H9 (cell line): ENCODE measurements at regions not wholly inside any gene's neighbourhood (a gene's known extent, or its start where the extent isn't known, plus 50 kb on each side); places are given as distances from the start of the nearest gene placed in this dataset.

ENCODE experiments used
- DNase-seq: peaks from one replicate; pipeline ENCODE4 v3.0.0-alpha.2; 2017
- H2AFZ ChIP-seq: one replicate; pipeline ENCODE4 v1.6.1; 2013; ENCODE audit warnings: mild to moderate bottlenecking, low read length, control low read depth, moderate library complexity
- H2AK5ac ChIP-seq: 2 replicates; pipeline ENCODE4 v1.6.1; 2013; ENCODE audit warnings: low read length, control low read depth, mixed read lengths; ENCODE audit not compliant: insufficient read length
- H2BK120ac ChIP-seq: one replicate; pipeline ENCODE4 v1.6.1; 2013; ENCODE audit warnings: low read depth, mild to moderate bottlenecking, low read length, control low read depth, inconsistent platforms; ENCODE audit not compliant: poor library complexity, severe bottlenecking
- H2BK12ac ChIP-seq: 2 replicates; pipeline ENCODE4 v1.6.1; 2013; ENCODE audit warnings: low read length, control low read depth, mixed read lengths, low read depth; ENCODE audit not compliant: insufficient read length
- H2BK15ac ChIP-seq: 2 replicates; pipeline ENCODE4 v1.6.1; 2013; ENCODE audit warnings: low read depth, low read length, control low read depth
- H2BK20ac ChIP-seq: one replicate; pipeline ENCODE4 v1.6.1; 2013; ENCODE audit warnings: low read depth, mild to moderate bottlenecking, low read length, control low read depth, inconsistent platforms; ENCODE audit not compliant: poor library complexity, severe bottlenecking
- H2BK5ac ChIP-seq: 2 replicates; pipeline ENCODE4 v1.6.1; 2013; ENCODE audit warnings: low read length, control low read depth, mixed read lengths; ENCODE audit not compliant: insufficient read length
- H3K14ac ChIP-seq: 2 replicates; pipeline ENCODE4 v1.6.1; 2013; ENCODE audit warnings: low read length, control low read depth; ENCODE audit not compliant: insufficient read depth
- H3K18ac ChIP-seq: 2 replicates; pipeline ENCODE4 v1.6.1; 2013; ENCODE audit warnings: low read depth, mild to moderate bottlenecking, mixed read lengths, low read length, control low read depth; ENCODE audit not compliant: insufficient read length
- H3K23ac ChIP-seq: 2 replicates; pipeline ENCODE4 v1.6.1; 2013; ENCODE audit warnings: low read length, control low read depth, mixed read lengths, low read depth; ENCODE audit not compliant: insufficient read length
- H3K23me2 ChIP-seq: 2 replicates; pipeline ENCODE4 v1.6.1; 2013; ENCODE audit warnings: low read depth, mild to moderate bottlenecking, mixed read lengths, low read length, control low read depth; ENCODE audit not compliant: insufficient read length, poor library complexity, severe bottlenecking
- H3K27ac ChIP-seq: 2 replicates; pipeline ENCODE4 v1.5.1; 2013; ENCODE audit warnings: low read length, control low read depth, mixed read lengths, low read depth; ENCODE audit not compliant: insufficient read length
- H3K27me3 ChIP-seq: 2 replicates; pipeline ENCODE4 v1.6.1; 2013; ENCODE audit warnings: low read length, control low read depth, inconsistent platforms; ENCODE audit not compliant: insufficient read depth
- H3K4ac ChIP-seq: 2 replicates; pipeline ENCODE4 v1.6.1; 2013; ENCODE audit warnings: low read depth, mild to moderate bottlenecking, control low read depth, inconsistent platforms, low read length, moderate library complexity
- H3K4me1 ChIP-seq: 2 replicates; pipeline ENCODE4 v1.6.1; 2013; ENCODE audit warnings: low read length, control low read depth, inconsistent platforms; ENCODE audit not compliant: insufficient read depth
- H3K4me2 ChIP-seq: 2 replicates; pipeline ENCODE4 v1.6.1; 2013; ENCODE audit warnings: low read length, control low read depth, mixed read lengths; ENCODE audit not compliant: insufficient read length, insufficient read depth
- H3K56ac ChIP-seq: 2 replicates; pipeline ENCODE4 v1.6.1; 2013; ENCODE audit warnings: low read depth, mild to moderate bottlenecking, mixed read lengths, low read length, control low read depth; ENCODE audit not compliant: insufficient read length
- H3K79me1 ChIP-seq: 2 replicates; pipeline ENCODE4 v1.6.1; 2013; ENCODE audit warnings: low read depth, mild to moderate bottlenecking, moderate library complexity, low read length, control low read depth, inconsistent platforms; ENCODE audit not compliant: insufficient read depth, poor library complexity, severe bottlenecking
- H3K79me2 ChIP-seq: 2 replicates; pipeline ENCODE4 v1.6.1; 2013; ENCODE audit warnings: low read length, control low read depth, inconsistent platforms; ENCODE audit not compliant: insufficient read depth
- H3K9ac ChIP-seq: 2 replicates; pipeline ENCODE4 v1.6.1; 2013; ENCODE audit warnings: low read length, control low read depth, mixed read lengths; ENCODE audit not compliant: insufficient read length; ENCODE audit errors: extremely low read depth
- H3K9me3 ChIP-seq: one replicate; pipeline ENCODE4 v1.6.1; 2013; ENCODE audit warnings: low read depth, low read length, inconsistent platforms; ENCODE audit not compliant: control insufficient read depth
- H3T11ph ChIP-seq: one replicate; pipeline ENCODE4 v1.6.1; 2013; ENCODE audit warnings: mild to moderate bottlenecking, low read length, control low read depth, inconsistent platforms
- H4K20me1 ChIP-seq: one replicate; pipeline ENCODE4 v1.6.1; 2013; ENCODE audit not compliant: control insufficient read depth, insufficient read length, insufficient read depth
- H4K5ac ChIP-seq: 2 replicates; pipeline ENCODE4 v1.6.1; 2013; ENCODE audit warnings: low read depth, mild to moderate bottlenecking, mixed read lengths, low read length, control low read depth; ENCODE audit not compliant: insufficient read length
- H4K8ac ChIP-seq: replicated peaks from 2 replicates; pipeline ENCODE4 v1.6.1; 2013; ENCODE audit warnings: low read length, control low read depth, mixed read lengths, low read depth; ENCODE audit not compliant: insufficient read length
- H4K91ac ChIP-seq: 2 replicates; pipeline ENCODE4 v1.6.1; 2013; ENCODE audit warnings: low read depth, mild to moderate bottlenecking, moderate library complexity, mixed read lengths, low read length, control low read depth; ENCODE audit not compliant: insufficient read length
- H3K27ac Mint-ChIP-seq, 3 experiments: 2 replicates in 2 of 3; 3 replicates in 1 of 3; pipeline ENCODE4 v1.8.0; 2020 to 2021; ENCODE audit warnings: mixed read lengths in 3 of 3, mild to moderate bottlenecking in 1 of 3, moderate library complexity in 1 of 3
- H3K27me3 Mint-ChIP-seq: 2 replicates; pipeline ENCODE4 v1.8.0; 2021; ENCODE audit warnings: low read depth, mild to moderate bottlenecking, moderate library complexity, mixed read lengths
- H3K36me3 Mint-ChIP-seq, 3 experiments: 2 replicates in 2 of 3; 3 replicates in 1 of 3; pipeline ENCODE4 v1.8.0; 2020 to 2021; ENCODE audit warnings: low read depth in 3 of 3, mixed read lengths in 3 of 3; ENCODE audit not compliant: insufficient read depth in 1 of 3
- H3K4me1 Mint-ChIP-seq, 2 experiments: 2 replicates each; pipeline ENCODE4 v1.8.0; 2020; ENCODE audit warnings: mixed read lengths in 2 of 2
- H3K4me3 Mint-ChIP-seq, 2 experiments: 2 replicates in 1 of 2; 3 replicates in 1 of 2; pipeline ENCODE4 v1.8.0; 2020 to 2021; ENCODE audit warnings: mild to moderate bottlenecking in 2 of 2, mixed read lengths in 2 of 2, moderate library complexity in 1 of 2
- H3K9me3 Mint-ChIP-seq, 2 experiments: 2 replicates in 1 of 2; 3 replicates in 1 of 2; pipeline ENCODE4 v1.8.0; 2020; ENCODE audit warnings: mild to moderate bottlenecking in 2 of 2, mixed read lengths in 2 of 2, moderate library complexity in 1 of 2
- WGBS: extraction: QIAGEN DNeasy Blood & Tissue Kit; methylation state at CpG from one replicate; pipeline ENCODE4 v1.1.7; 2013; ENCODE audit warnings: missing lambda C conversion rate, low lambda C conversion rate, mixed read lengths; ENCODE audit not compliant: insufficient read length; ENCODE audit errors: extremely low coverage; 5-methylcytosine and 5-hydroxymethylcytosine counted together
- TF ChIP-seq, protein P1 (sequence below): fragments of 200-600 bp; sonication (generic); conservative IDR thresholded peaks from 3 replicates; pipeline ENCODE4 v1.8.0; 2021; ENCODE audit warnings: antibody characterized with exemption, mild to moderate bottlenecking

GRCh38 chr6:3959385-3959784 is 110.2 kb downstream of the FAM50B start:
- H3K27ac Mint-ChIP-seq = no peak overlapping the region

More at GRCh38 chr6:3959385-3959784, 110.2 kb downstream of the FAM50B start:
- Histone ChIP-seq H3K79me1 (no peaks in the 10 kb centered on the region), H4K91ac (no peak overlapping the region), H3K4me2 (no peak overlapping the region), H3K27ac (no peak overlapping the region), H3T11ph (no peak overlapping the region), H3K14ac (no peak overlapping the region; the same call in 1 of the 2 replicates), H3K23me2 (no peaks in the 10 kb centered on the region), H3K56ac (no peak overlapping the region), H2AFZ (no peak overlapping the region), H2BK12ac (no peak overlapping the region), H3K27me3 (no peaks in the 10 kb centered on the region), H3K4ac (no peak overlapping the region), H3K79me2 (no peaks in the 10 kb centered on the region), H3K9ac (no peak overlapping the region), H4K20me1 (no peaks in the 10 kb centered on the region), H2BK15ac (no peak overlapping the region), H2AK5ac (no peak overlapping the region), H2BK5ac (no peak overlapping the region), H3K4me1 (no peaks in the 10 kb centered on the region), H3K9me3 (no peaks in the 10 kb centered on the region), H3K23ac (no peak overlapping the region), H2BK120ac (no peak overlapping the region), H4K5ac (no peak overlapping the region), H3K18ac (no peak overlapping the region), H2BK20ac (no peak overlapping the region), H4K8ac (no peak overlapping the region)
- TF ChIP-seq, protein P1, sequence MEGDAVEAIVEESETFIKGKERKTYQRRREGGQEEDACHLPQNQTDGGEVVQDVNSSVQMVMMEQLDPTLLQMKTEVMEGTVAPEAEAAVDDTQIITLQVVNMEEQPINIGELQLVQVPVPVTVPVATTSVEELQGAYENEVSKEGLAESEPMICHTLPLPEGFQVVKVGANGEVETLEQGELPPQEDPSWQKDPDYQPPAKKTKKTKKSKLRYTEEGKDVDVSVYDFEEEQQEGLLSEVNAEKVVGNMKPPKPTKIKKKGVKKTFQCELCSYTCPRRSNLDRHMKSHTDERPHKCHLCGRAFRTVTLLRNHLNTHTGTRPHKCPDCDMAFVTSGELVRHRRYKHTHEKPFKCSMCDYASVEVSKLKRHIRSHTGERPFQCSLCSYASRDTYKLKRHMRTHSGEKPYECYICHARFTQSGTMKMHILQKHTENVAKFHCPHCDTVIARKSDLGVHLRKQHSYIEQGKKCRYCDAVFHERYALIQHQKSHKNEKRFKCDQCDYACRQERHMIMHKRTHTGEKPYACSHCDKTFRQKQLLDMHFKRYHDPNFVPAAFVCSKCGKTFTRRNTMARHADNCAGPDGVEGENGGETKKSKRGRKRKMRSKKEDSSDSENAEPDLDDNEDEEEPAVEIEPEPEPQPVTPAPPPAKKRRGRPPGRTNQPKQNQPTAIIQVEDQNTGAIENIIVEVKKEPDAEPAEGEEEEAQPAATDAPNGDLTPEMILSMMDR = no peak
- DNase-seq = no peak
- no peak overlapping the region for H3K4me3 Mint-ChIP-seq
- peaks cover 4 to 5% of the 10 kb centered on the region in 2 experiments; a peak in 3 of 4 replicates for H3K4me1 Mint-ChIP-seq
- H3K27me3 Mint-ChIP-seq = peaks cover 1% of the 10 kb centered on the region; the same call in 1 of the 2 replicates
- no CpG with 5 or more reads among the region's 8 CpGs for WGBS
- H3K9me3 Mint-ChIP-seq = peaks cover 0 to 3% of the 10 kb centered on the region in 2 experiments; a peak in 2 of 5 replicates
- H3K36me3 Mint-ChIP-seq = no peaks in the 10 kb centered on the region
